Smooth muscle cell (in vitro differentiated cells): ENCODE measurements at regions not wholly inside any gene's neighbourhood (a gene's known extent, or its start where the extent isn't known, plus 50 kb on each side); places are given as distances from the start of the nearest gene placed in this dataset.
"Not testable (repeated sequence)": the region's sequence is repeated elsewhere in the genome, so short reads cannot be mapped to it uniquely, and the experiment has no call there.

Experiments
- DNase-seq: peaks from one replicate; lab custom pipeline; 2025; ENCODE audit not compliant: unreplicated experiment; lab: John Stamatoyannopoulos, UW
- H2AFZ ChIP-seq: fragments of 200-600 bp; sonication (generic); 2 replicates; pipeline ENCODE4 v1.6.0; 2016; ENCODE audit warnings: antibody characterized with exemption, low read depth, mild to moderate bottlenecking
- H3F3A ChIP-seq: fragments of 200-600 bp; sonication (generic); 2 replicates; pipeline ENCODE4 v1.6.0; 2017; ENCODE audit warnings: antibody characterized with exemption, low read depth
- H3K27ac ChIP-seq: fragments of 200-600 bp; sonication (generic); 2 replicates; pipeline ENCODE4 v1.5.1; 2016; ENCODE audit warnings: low read depth, mild to moderate bottlenecking
- H3K27me3 ChIP-seq: fragments of 200-600 bp; sonication (generic); 2 replicates; pipeline ENCODE4 v1.6.1; 2016; ENCODE audit warnings: low read depth, mild to moderate bottlenecking
- H3K36me3 ChIP-seq: fragments of 200-600 bp; sonication (generic); 2 replicates; pipeline ENCODE4 v1.5.1; 2016; ENCODE audit warnings: low read depth
- H3K4me1 ChIP-seq: fragments of 200-600 bp; sonication (generic); 2 replicates; pipeline ENCODE4 v1.5.1; 2016; ENCODE audit warnings: low read depth
- H3K4me2 ChIP-seq: fragments of 200-600 bp; sonication (generic); 2 replicates; pipeline ENCODE4 v1.6.0; 2016; ENCODE audit warnings: mild to moderate bottlenecking
- H3K4me3 ChIP-seq: fragments of 200-600 bp; sonication (generic); 2 replicates; pipeline ENCODE4 v1.5.1; 2016; ENCODE audit warnings: mild to moderate bottlenecking
- H3K79me2 ChIP-seq: fragments of 200-600 bp; sonication (generic); 2 replicates; pipeline ENCODE4 v1.6.0; 2016; ENCODE audit warnings: low read depth, mild to moderate bottlenecking
- H3K9ac ChIP-seq: fragments of 200-600 bp; sonication (generic); 2 replicates; pipeline ENCODE4 v1.6.0; 2016; ENCODE audit warnings: low read depth
- H3K9me3 ChIP-seq: fragments of 200-600 bp; sonication (generic); replicated peaks from 2 replicates; pipeline ENCODE4 v1.5.1; 2016; ENCODE audit warnings: low read depth
- H4K20me1 ChIP-seq: fragments of 200-600 bp; sonication (generic); 2 replicates; pipeline ENCODE4 v1.6.0; 2016; ENCODE audit warnings: low read depth
- CTCF ChIP-seq: fragments of 200-600 bp; sonication (generic); IDR thresholded peaks from 2 replicates; pipeline ENCODE4 v1.5.1; 2017; ENCODE audit warnings: borderline replicate concordance, mild to moderate bottlenecking, antibody characterized with exemption; ENCODE audit not compliant: insufficient read depth, poor library complexity, severe bottlenecking
- WGBS: methylation state at CpG from one replicate; pipeline ENCODE4 v1.1.7; 2016; ENCODE audit warnings: low lambda C conversion rate; 5-methylcytosine and 5-hydroxymethylcytosine counted together

DNA sequence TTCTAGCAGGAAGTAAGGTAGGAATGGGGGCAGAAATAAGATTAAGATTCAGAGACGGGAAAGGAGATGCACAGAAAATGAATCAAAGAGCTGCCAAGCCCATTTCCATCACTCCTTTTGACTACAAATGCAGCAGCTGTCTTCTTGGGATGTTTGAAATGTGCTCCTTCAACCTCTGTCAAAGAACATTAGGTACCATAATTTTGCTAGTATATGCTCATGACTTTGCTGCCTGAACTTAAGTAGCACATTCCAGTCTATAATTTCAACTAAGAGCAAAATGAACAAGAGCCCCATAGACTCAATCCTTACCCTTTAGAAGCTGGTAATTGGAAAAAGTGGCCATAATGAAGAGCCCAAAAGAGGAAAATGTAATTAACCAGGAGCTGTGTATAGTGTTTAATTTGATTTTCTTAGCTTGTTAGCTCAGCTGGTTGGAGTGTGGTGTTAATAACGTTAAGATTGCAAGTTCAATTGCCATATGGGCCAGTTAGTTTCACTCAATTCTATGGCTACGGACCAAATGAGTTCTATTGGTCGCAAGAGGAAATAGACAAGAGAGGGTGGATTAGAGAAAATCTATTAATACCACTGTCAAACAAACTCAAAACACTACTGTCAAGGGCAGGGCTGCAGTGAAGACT, 349.9 kb downstream of the ZBBX start:
- Histone ChIP-seq H3K9me3 (no peaks in the 10 kb centered on the region), H3K79me2 (no peaks in the 10 kb centered on the region), H4K20me1 (no peaks in the 10 kb centered on the region), H3K36me3 (no peaks in the 10 kb centered on the region), H3K4me1 (no peaks in the 10 kb centered on the region), H3K27ac (no peak overlapping the region), H3F3A (no peaks in the 10 kb centered on the region), H3K4me2 (no peak overlapping the region), H3K4me3 (no peak overlapping the region), H3K9ac (no peak overlapping the region), H3K27me3 (no peaks in the 10 kb centered on the region), H2AFZ (no peak overlapping the region)
- 79% methylated on average over 4 of the region's 4 CpGs for WGBS
- DNase-seq = no peak
- no peak for TF ChIP-seq CTCF

DNA sequence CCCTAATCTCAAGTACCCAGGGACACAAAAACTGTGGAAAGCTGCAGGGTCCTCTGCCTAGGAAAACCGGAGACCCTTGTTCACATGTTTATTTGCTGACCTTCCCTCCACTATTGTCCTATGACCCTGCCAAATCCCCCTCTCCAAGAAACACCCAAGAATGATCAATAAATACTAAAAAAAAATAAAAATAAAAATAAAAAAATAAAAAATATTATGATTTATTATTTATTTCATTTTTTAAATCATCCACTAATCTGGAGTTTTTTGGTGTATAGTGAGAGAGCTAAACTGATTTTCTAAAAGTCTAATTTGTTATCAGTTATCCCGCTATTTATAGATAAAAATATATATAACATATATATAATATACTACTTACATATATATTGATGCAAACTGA, 360.6 kb downstream of the ZBBX start:
- not testable (repeated sequence) for H3F3A ChIP-seq, H3K4me2 ChIP-seq, H3K27ac ChIP-seq, H4K20me1 ChIP-seq, H2AFZ ChIP-seq, H3K9ac ChIP-seq, H3K27me3 ChIP-seq, H3K4me3 ChIP-seq, H3K79me2 ChIP-seq, H3K9me3 ChIP-seq, DNase-seq, H3K36me3 ChIP-seq, H3K4me1 ChIP-seq
- WGBS = 89% methylated on average over 2 of the region's 2 CpGs

GRCh38 chr3:167018591-167019111, 361.4 kb downstream of the ZBBX start:
- not testable (repeated sequence) for H3K79me2 ChIP-seq, H3K9ac ChIP-seq, H3F3A ChIP-seq, H3K4me3 ChIP-seq, H2AFZ ChIP-seq, H4K20me1 ChIP-seq, H3K9me3 ChIP-seq, H3K36me3 ChIP-seq, DNase-seq, H3K27ac ChIP-seq, H3K4me2 ChIP-seq, H3K4me1 ChIP-seq, H3K27me3 ChIP-seq
- 91% methylated on average over 18 of the region's 34 CpGs for WGBS

DNA sequence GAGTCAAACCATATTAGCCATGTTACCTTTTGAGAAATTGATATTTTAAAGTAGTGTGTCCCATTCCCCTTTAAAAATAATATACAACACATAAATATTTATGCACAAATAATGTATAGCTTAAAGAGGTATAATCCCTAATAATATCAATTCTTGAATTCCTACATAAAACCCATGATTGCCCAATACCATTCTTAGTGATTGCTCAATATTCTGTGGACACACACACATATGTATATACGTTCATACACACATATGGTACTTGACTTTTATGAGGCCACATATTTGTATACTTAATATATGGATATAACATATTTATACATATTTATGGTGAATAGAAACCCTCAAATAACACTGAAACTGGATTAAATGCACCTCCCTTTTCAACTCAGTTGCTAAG, 367.4 kb downstream of the ZBBX start:
- Histone ChIP-seq H3K4me1 (no peaks in the 10 kb centered on the region), H3K9ac (no peak overlapping the region), H3K4me3 (no peak overlapping the region), H3K27ac (no peak overlapping the region), H3K9me3 (no peaks in the 10 kb centered on the region), H3K36me3 (no peaks in the 10 kb centered on the region), H4K20me1 (no peaks in the 10 kb centered on the region), H3K27me3 (no peaks in the 10 kb centered on the region), H2AFZ (no peak overlapping the region), H3K79me2 (no peaks in the 10 kb centered on the region), H3F3A (no peaks in the 10 kb centered on the region), H3K4me2 (no peak overlapping the region)
- DNase-seq = no peak
- TF ChIP-seq CTCF = no peak
- WGBS = 79% methylated on average over 1 of the region's 1 CpG

- Histone ChIP-seq H3K4me3 (no peak overlapping the region), H3F3A (no peaks in the 10 kb centered on the region), H3K9ac (no peak overlapping the region), H3K4me1 (no peaks in the 10 kb centered on the region), H3K4me2 (no peak overlapping the region), H4K20me1 (no peaks in the 10 kb centered on the region), H3K9me3 (no peaks in the 10 kb centered on the region), H3K36me3 (no peaks in the 10 kb centered on the region), H3K27me3 (no peaks in the 10 kb centered on the region), H2AFZ (no peak overlapping the region), H3K27ac (no peak overlapping the region), H3K79me2 (no peaks in the 10 kb centered on the region)
- no peak for TF ChIP-seq CTCF
- no peak for DNase-seq
Observed at GRCh38 chr3:167008791-167009190, 371.3 kb downstream of the ZBBX start.
